ENCODE measurements at regions not wholly inside any gene's neighbourhood (a gene's known extent, or its start where the extent isn't known, plus 50 kb on each side); places are given as distances from the start of the nearest gene placed in this dataset.

DNA sequence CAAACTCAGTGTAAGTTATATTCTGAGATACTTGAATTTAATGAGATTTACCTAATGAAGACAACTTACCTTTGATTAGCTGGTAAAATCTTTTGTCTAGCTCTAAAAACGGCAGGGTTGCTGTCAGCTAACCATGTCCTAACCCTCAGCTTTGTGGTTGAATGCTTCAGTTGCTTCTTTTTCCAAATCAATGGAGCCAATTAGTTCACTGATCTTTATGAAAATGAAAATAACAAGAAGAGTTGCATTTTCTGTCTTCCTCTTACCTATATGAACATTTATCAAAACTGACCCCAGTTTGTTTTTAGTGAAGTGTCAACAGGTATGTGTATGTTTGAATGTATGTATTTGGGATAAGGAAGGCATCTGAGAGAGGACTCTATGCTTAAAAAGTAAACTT lies 253.1 kb upstream of the MTPN start:
- no peak for DNase-seq

DNA sequence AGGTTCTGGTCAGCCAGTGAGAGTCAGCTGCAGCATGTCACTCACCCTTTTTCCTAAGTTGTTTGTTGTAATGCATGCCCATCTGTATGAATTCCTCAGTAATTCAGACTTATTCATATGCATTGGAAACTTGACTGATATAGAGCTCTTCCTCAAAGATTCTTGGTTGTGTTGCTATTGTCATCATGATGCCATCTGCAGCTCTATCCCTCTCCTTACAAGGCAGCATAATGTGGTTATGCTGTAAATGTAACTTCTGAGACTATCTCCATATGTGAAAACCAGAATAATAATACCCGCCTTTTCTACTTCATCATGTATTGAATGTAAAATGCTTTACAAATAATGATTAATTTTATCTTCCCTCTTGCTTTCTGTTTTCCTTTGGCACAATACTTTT lies 252.6 kb upstream of the MTPN start:
- no peak for DNase-seq

DNA sequence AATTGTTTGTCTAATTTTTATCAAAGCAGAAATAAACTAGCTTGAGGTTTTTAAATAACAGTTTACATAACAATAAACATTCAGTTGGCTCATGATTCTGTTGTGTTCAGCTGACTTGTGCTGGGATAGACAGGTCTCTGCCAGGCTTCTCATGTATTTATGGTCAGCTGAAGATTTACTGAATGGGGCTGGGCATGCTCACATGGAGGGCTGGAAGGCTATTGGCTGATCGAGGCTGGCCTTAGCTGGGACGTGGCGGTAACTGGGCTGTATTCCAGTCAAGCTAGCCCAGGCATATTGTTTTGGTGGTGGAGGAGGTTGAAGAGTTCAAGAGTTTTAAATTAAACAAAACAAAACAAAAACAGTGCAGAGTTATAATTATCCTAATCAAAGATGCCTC lies 251.0 kb upstream of the MTPN start:
- DNase-seq = no peak

DNA sequence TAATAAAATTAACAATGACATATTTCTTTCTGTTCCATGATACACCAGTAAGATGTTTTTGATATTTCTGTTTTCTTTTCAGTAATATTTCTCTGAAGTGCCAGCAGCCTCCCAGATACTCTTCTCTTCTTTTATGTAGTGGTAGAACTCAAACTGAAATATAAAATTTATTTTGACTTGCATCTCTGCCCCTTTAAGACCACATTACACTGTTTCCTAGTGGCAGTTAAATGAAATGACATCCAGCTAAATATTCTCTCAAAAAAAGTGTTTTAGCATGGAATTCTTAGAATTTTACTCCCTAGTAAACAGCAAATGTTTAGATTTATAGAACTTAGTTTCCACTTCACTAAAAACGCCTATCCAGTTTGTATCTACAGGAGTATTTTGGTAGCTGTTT lies 237.2 kb upstream of the MTPN start:
- DNase-seq = no peak

DNA sequence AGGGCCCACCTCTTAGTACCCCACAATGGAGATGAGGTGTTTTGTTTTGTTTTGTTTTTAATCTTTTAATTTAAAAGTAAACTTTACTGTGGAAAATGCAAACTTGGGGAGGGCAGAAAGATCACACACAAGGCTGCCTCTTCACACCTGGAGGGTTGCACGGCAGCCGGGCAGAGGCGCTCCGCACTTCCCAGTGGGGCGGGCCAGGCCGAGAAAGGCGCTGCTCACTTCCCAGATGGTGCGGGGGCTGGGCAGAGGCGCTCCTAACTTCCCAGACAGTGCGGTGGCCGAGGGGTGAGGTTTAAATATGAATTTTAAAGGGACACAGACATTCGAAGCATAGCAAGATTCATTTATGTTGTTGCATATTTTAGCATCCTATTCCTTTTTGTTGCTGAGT lies 235.9 kb upstream of the MTPN start:
- no peak for DNase-seq

DNA sequence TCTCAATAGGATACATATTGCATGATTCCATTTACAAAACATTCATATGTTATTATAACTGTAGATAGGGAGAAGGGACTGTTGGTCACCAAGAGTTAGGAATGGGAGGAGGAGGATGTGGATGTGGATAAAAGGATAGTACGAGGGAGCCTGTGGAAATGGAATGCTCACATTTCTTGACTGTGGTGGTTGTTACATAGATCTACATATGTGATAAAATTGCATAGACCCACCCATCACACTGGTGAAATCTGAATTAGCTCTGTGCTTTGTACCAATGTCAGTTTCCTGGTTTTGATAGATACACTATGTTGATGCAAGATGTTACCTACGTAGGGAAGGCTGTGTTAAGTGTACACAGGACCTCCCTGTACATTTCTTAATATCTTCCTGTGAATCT lies 233.5 kb upstream of the MTPN start:
- no peak for DNase-seq

DNA sequence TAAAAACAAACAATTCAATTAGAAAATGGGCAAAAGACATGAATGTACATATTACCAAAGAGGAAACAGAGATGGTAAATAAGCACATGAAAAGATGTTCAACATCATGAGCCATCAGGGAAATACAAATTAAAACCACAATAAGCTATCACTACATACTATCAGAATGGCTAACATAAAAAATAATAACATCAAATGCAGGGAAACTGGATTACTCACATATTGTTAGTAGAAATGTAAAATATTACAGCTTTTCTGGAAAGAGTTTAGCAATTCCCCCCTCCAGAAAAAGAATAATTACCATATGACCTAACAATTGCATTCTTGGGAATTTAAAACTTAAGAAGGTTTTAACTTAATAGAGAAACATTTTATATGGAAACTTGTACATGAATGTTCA lies 232.9 kb upstream of the MTPN start:
- DNase-seq = no peak

DNA sequence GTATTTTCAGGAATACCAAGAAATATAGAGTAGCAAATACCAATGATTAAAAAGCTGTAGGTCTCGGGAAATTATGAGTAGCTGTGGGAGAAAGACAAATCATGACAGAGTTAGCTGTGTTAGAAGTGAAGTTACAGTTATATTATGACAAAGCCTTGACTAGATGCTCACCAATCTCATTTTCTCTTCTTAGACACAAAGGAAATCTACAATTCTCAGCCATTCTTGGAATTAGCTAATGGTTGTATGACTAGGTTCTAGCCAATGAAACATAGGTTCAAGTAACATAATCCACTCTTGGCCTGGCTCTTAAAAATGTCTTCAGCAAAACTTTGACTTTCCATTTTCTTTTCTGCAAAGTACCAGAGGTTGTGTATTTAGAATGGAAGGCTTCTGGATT lies 228.8 kb upstream of the MTPN start:
- DNase-seq = no peak

DNA sequence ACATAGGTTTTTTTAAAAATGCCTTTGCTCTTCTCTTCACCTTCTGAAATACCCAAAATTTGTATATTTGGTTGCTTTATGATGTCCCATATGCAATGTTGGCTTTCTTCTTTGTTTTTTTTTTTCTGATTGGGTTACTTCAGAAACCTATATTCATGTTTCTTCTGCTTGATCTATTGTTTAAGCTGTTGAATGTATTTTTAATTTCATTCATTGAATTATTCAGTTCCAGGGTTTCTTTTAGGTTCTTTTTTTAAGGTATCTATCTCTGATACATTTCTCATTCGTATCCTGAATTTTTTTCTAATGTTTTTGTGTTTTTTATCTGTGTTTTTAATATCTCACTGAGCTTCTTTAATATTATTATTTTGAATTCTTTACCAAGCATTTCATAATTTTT lies 221.0 kb upstream of the MTPN start:
- no peak for DNase-seq

DNA sequence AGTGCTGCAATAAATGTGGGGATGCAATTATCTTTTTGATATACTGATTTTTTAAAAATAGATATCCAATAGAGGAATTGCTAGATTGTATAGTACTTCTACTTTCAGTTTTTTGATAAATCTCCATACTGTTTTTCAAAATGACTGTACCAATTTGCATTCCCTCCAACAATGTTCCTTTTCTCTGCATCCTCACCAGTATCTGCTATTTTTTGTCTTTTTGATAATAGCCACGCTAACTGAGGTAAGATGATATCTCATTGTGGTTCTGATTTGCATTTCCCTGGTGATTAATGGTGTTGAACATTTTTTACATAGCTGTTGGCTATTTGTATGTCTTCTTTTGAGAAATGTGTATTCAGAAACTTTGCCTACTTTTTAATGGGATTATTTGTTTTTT lies 217.7 kb upstream of the MTPN start:
- DNase-seq = no peak

DNA sequence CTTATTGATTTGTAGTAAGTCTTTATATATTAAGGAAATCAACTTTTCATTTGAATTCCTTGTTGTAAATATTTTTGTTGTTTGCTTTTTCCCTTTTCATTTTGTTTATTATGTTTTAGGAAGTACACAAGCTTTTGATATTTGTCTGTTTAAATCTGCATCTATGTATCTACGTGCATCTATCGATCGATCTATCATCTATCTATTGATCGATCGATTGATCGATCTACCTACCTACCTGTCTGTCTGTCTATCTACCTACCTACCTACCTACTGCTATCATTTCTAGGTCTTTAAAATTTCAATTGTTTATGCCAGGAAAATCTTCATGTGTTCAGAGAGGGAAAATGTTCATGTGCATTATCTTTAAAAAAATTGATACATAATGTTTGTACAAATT lies 216.8 kb upstream of the MTPN start:
- DNase-seq = no peak

DNA sequence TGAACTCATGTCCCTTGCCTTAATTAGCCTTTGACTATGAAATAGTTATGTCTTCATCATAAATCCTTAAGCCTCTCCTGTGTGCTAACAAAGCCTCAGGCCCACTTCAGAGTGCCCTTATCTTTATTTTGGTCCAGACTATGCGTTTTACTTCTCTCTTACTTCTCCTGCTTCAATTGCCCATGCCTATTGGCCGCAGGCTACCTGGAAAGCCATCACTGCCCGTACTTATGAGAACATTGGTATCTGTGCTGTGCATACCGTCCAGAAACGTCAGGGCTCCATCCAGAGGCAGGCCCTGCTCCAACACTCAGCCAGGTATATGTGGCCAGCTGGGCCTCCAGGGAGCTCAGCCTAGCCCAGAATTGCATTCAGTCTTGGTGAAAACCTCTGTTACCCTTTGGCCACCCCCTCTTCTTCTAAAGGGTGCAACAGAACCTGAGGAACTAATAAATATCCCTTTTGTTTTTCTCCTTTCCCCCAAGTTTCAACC lies 212.4 kb upstream of the MTPN start:
- DNase-seq = no peak

DNA sequence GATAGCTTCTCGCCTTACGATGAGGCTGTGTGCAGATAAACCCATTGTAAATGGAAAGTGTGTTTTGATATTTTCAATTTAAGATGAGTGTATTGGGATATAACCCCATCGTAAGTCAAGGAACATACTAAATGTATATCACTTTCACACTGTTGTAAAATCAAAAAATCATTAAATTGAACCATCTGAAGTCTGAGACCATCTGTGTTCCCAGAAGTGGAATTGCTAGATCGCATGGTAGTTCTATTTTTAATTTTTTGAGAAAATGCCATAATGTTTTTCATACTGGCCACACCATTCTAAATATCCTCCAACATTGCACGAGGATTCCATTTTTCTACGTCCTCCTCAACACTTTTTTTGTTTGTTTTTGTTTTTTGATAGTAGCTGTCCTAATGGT lies 209.1 kb upstream of the MTPN start:
- DNase-seq = no peak

DNA sequence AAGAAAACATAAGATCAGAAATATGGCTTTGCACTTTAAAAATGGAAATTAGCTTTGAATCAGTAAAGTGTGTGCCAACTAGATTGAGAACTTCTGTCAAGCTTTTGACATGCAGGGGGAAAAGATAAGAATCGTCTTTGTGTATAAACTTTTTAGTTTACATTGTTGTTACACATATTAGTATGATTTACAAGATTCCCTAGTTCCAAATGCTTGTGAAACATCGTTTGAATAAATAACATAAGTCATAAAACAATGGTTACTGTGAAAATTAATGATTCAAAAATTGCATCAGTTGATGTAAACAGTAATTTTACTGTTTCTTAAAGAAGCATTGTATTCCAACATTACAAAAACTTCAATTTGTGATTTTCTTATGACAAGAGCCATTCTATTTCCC lies 207.6 kb upstream of the MTPN start:
- no peak for DNase-seq

DNA sequence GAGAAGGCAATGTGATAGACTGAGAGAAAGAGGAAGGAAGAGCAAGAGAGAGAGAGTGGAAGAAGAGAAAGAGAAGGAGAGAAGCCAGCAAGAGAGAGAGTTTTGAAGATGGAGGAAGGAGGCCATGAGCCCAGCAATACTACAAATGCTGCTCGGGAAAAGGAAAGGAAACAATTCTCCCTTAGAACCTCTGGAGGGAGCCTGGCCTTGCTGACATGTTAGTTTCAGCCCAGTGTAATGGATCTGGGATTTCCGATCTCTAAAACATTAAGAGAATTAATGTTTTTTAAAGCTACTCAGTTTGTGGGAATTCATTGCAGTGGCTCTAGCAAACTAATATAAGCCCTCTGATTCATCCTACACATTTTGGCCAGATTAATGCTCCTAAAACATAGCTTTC lies 206.8 kb upstream of the MTPN start:
- DNase-seq = no peak

DNA sequence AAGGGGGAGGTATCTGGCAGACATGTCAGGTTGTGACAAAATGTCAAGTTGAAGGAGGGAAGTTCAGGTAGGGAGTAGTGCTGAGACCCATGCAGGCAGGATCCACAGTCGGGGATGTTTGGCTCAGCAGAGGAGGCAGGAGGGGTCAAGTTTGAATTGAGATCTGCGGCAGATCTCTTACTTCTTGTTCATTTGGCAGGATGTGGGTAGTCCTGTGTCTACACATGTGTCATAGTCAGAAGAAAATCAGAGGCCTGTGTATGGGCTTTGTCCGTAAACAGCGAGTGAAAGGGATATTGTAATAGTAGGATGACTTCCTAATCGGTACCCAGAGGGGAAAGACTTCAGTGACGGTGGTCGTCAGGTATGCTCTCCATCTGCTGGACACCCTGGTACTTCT lies 203.8 kb upstream of the MTPN start:
- DNase-seq = no peak

DNA sequence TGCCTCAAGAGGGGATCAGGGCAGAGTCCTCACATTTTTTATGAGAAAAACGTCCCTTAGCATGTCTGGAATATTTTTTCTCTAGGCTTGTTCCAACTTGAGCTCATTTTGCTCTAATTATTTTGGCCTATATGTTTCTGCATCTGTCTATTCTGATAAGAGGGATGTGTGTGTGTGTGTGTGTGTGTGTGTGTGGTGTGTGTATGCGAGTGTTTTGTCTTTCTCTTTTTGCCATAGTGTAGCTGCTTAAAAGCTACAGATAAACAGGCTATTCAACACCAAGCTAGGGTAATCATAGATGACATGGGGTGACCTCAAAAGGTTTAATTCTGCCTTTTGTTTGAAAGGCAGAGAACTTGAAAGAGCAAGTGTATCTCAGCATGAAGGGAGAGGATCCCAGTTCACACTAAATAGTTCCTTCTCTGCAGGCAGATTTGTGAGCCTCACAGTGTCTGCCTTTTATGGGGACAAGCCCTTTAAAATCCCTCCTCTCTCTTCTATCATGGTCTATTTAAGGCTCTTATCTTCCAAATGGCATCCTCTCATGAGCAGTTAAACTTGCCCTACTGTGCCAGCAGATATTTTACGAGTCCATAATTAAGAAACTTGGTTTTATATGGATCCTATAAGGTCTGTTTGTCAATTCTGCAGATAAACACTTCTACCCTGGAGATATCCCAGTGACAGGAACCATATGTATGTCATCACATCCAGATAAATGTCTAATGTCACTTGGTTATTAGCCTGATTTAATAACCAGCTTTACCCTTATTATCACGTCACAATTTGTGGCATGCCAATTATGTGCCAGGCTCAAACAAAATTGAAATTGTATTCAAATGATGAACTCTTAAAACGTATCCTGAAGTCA lies 202.9 kb upstream of the MTPN start:
- DNase-seq = no peak

DNA sequence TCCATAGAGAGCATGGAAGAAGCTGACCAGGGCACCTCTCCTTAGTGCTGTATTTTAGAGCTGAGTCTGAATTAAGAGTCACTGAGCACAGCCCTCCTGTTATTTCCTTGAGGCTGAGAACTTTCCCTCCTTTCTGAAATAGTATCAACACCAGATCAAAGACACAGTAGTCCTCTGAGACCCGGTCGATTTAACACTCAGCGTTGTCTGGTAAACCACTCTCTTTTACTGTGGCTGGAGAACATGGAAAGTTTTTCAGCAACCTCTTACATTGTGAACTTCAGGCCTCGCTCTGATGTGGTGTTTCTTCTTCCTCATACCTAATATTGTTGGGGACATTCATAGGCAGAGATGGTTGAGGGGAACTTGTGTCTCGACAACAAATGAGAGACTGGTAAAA lies 202.0 kb upstream of the MTPN start:
- no peak for DNase-seq

DNA sequence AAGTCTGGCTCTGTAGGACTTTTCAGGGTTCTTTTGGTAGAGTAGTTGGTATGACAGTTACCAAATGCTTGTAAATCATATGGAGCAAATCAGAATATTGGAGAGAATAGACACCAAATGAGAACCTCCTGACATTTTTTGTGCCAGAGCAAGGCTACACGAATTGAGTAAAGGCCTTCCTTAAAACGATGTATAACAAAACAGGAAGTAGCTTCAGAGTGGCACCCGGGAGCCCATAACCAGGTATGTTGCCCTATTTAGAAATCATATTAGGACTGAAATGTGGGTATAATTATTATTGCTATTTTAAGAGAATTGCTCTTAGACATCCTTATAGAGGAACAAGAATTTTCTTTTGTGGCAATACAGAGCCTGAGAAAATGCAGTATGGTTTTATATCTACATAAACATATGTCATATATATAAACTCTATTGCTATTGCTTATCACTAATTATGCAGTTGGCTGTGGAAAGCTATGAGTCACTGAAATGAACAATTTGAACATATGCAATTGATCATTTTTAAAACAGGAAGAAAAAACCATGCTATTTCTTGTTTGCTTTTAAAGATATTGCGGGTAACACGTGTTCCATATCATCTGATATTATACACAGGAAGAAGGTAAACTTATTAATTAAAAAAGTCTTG lies 197.4 kb upstream of the MTPN start:
- DNase-seq = no peak

DNA sequence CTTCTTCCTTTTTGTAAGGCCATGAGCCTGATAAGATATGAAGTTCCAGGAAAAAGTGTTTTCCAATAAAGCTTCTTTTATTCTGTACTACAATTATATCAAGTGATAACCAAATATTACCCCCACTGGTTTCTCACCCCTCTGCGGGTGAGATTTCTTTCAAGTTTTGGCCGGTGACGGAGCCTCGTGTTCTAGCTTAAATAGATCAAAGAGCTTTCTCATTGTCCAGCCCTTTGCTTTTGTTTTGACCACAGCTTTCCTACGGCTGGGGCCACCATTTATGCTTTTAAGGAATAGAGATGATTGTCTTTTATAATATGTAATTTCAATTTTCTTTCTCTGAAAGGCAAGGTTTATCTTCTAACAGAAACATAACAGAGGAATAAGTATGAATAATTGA lies 196.7 kb upstream of the MTPN start:
- no peak for DNase-seq

DNA sequence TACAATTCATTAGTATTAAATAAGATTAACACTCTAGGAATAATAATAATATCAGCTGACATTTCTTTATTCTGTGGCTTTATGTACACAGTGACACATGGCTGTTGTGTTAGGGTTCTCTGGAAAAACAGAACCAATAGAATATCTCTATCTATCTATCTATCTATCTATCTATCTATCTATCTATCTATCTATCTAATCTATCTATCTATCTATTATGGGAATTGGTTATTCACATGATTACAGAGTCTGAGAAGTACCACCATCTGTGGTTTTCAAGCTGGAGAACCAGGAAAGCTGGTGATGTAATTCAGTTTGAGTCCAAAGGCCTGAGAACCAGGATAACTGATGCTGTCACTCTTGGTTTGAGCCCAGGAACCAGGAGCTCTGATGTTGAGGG lies 194.1 kb upstream of the MTPN start:
- no peak for DNase-seq

DNA sequence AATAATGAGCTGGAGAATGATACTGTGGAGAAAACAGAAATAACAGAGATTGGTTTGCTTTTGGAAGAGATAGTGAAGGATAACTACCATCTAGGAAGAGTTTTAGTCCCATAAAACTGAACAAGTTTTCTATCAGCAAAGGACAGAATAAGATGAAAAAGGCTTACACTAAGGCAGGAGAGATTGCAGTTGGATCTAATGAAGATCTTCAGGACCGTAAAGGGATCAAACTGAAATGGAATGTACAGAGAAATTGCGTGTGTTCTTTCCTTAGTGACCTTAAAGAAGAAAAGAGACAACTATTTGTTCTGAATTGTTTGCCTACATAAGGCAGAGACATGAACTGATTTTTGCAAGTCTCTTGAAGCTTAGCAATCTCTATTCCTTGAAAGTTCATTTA lies 191.7 kb upstream of the MTPN start:
- DNase-seq = no peak

DNA sequence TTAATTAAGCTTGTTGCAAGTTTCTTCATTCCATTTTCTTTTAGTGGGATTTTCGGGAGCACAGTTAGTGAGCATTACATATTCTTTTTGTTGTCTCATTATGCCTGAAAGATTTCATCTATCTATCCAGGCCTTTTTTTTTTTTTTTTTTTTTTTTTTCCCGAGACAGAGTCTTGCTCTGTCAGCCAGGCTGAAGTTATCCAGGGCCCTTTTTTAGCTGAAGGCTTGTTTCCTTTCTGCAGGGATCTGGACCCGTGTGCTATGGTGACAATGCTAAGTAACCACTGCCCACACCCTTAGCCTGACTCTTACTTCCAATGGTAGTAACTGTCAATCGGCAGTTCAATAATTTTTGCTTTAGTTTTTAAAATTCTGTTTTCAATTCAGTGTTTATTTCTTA lies 190.8 kb upstream of the MTPN start:
- no peak for DNase-seq

DNA sequence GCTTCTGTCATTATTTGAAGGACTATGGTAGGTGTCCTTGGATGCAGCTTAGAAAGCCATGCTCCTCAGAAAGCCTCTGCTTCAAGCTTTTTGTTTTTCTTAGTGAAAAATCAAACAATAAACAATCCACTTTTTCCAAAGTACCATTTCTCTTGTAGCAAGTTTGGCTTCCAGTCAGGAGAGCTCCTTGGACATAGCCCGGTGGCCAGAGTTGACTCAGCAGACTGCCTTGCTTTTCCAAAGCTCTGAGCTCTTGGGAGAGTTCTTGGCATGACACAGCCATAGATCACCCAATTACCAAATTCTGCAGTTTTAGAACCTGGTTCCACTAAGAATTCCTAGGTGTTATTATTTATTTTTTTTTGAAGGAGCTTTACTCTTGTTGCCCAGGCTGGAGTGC lies 189.4 kb upstream of the MTPN start:
- DNase-seq = no peak

DNA sequence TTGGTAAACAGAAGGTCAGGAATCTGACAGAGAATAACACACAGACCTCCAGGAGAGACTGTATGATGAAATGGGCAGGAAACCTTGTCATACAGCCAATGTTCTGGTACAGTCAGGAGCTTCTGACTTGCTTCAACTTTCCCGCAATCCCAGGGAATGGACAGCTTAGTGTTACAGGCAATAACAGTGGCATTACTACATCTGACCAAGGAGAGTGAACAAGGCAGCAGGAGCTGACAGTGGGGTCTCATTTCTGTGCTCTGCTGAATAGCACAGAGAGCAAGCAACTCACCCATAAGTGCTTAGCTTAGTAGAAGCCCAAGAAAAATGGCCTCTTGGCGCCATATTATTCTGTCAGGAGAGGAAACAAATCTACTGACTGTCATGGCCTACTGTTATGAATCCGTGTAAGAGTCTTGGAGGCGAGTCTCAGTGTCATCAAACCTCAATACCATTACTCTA lies 186.2 kb upstream of the MTPN start:
- DNase-seq = no peak
